Mammary epithelial cell (primary cell): ENCODE measurements at regions not wholly inside any gene's neighbourhood (a gene's known extent, or its start where the extent isn't known, plus 50 kb on each side); places are given as distances from the start of the nearest gene placed in this dataset.

Experiments used
- CTCF ChIP-seq, 2 donors: IDR thresholded peaks in 1 of 2; conservative IDR thresholded peaks in 1 of 2; 2 replicates each; pipeline ENCODE4 v1.5.1; 2011 to 2012; ENCODE audit warnings: inconsistent platforms in 2 of 2, low read length in 2 of 2, mild to moderate bottlenecking in 2 of 2, control low read depth in 1 of 2, low read depth in 1 of 2; ENCODE audit not compliant: insufficient read depth in 1 of 2; ENCODE audit errors: extremely low read depth in 1 of 2
- EZH2 ChIP-seq: IDR thresholded peaks from 2 replicates; pipeline ENCODE4 v1.6.1; 2012; ENCODE audit warnings: low read length, inconsistent platforms, borderline replicate concordance

GRCh38 chr1:25113731-25114130, 118.6 kb downstream of the SYF2 start:
- no peak for TF ChIP-seq CTCF (conservative IDR thresholded peaks at IDR 0.05 in 1 of 2, IDR thresholded peaks at IDR 0.05 in 1 of 2; ENCODE audit: extremely low read depth in 1 of 2, insufficient read depth in 1 of 2, low read depth in 1 of 2, low read length in 2 of 2)
- no peak for TF ChIP-seq EZH2
